SK-N-SH (cell line): ENCODE measurements at regions not wholly inside any gene's neighbourhood (a gene's known extent, or its start where the extent isn't known, plus 50 kb on each side); places are given as distances from the start of the nearest gene placed in this dataset.

Source experiments
- CTCF ChIA-PET: fragments of 300-600, 350-600 bp; formaldehyde crosslinking; extraction: SDS; loops from one replicate; lab custom pipeline; 2021; lab: Yijun Ruan, JAX
- POLR2A ChIA-PET: fragments of 350-600 bp; sonication (Branson Sonifier 250); formaldehyde crosslinking; extraction: SDS; loops from one replicate; lab custom pipeline; 2020; ENCODE audit warnings: antibody characterized with exemption, inconsistent platforms; lab: Yijun Ruan, JAX
- DNase-seq: peaks from one replicate; pipeline ENCODE4 v3.0.0; 2012
- H2AFZ ChIP-seq: fragments of 200-600 bp; sonication (generic); 2 replicates; pipeline ENCODE4 v1.8.1; 2016; ENCODE audit warnings: antibody characterized with exemption, mild to moderate bottlenecking, low read depth
- H3F3A ChIP-seq: fragments of 200-600 bp; sonication (generic); replicated peaks from 2 replicates; pipeline ENCODE3; 2016; ENCODE audit warnings: antibody characterized with exemption, mild to moderate bottlenecking; ENCODE audit not compliant: insufficient read depth
- H3K27ac ChIP-seq, 2 experiments: fragments of 200-500 bp in 1 of 2; fragments of 200-600 bp in 1 of 2; sonication (Bioruptor generic) in 1 of 2; sonication (generic), shearing (Covaris generic) in 1 of 2; 2 replicates each; pipeline versions ENCODE4 v1.5.1 to v1.6.1; 2014 to 2016; ENCODE audit warnings: low read depth in 2 of 2, inconsistent platforms in 1 of 2, low read length in 1 of 2, mild to moderate bottlenecking in 1 of 2, mixed read lengths in 1 of 2
- H3K27me3 ChIP-seq: fragments of 200-600 bp; sonication (generic), shearing (Covaris generic); 2 replicates; pipeline ENCODE4 v1.6.1; 2016; ENCODE audit warnings: mixed run types; ENCODE audit not compliant: insufficient read depth
- H3K36me3 ChIP-seq, 2 experiments: fragments of 200-500 bp in 1 of 2; fragments of 200-600 bp in 1 of 2; sonication (Bioruptor generic) in 1 of 2; sonication (generic) in 1 of 2; replicated peaks in 1 of 2; 2 replicates each; pipeline versions ENCODE3 to v1.5.1; 2014 to 2016; ENCODE audit warnings: low read length in 1 of 2, mild to moderate bottlenecking in 1 of 2; ENCODE audit not compliant: insufficient read depth in 2 of 2, control insufficient read depth in 1 of 2
- H3K4me1 ChIP-seq, 2 experiments: fragments of 200-500 bp in 1 of 2; fragments of 200-600 bp in 1 of 2; sonication (Bioruptor generic) in 1 of 2; sonication (generic), shearing (Covaris generic) in 1 of 2; 2 replicates each; pipeline versions ENCODE4 v1.5.1 to v1.6.1; 2014 to 2016; ENCODE audit warnings: low read depth in 1 of 2, low read length in 1 of 2, mixed run types in 1 of 2; ENCODE audit not compliant: insufficient read depth in 2 of 2, control insufficient read depth in 1 of 2
- H3K4me2 ChIP-seq: fragments of 200-600 bp; sonication (generic), shearing (Covaris generic); 2 replicates; pipeline ENCODE4 v1.6.1; 2017; ENCODE audit warnings: mixed run types
- H3K4me3 ChIP-seq, 2 experiments: fragments of 200-500 bp in 1 of 2; fragments of 200-600 bp in 1 of 2; sonication (Bioruptor generic) in 1 of 2; sonication (generic), shearing (Covaris generic) in 1 of 2; 2 replicates each; pipeline versions ENCODE4 v1.5.1 to v1.8.1; 2014 to 2016; ENCODE audit warnings: low read depth in 2 of 2, inconsistent platforms in 1 of 2, low read length in 1 of 2, mild to moderate bottlenecking in 1 of 2, mixed read lengths in 1 of 2, moderate library complexity in 1 of 2
- H3K79me2 ChIP-seq: fragments of 200-600 bp; sonication (generic); 2 replicates; pipeline ENCODE4 v1.8.1; 2017; ENCODE audit warnings: mild to moderate bottlenecking; ENCODE audit not compliant: insufficient read depth
- H3K9ac ChIP-seq: fragments of 200-600 bp; sonication (generic); 2 replicates; pipeline ENCODE4 v1.6.1; 2017; ENCODE audit warnings: mixed run types
- H3K9me2 ChIP-seq: fragments of 200-600 bp; sonication (generic); 2 replicates; pipeline ENCODE4 v1.6.1; 2017; ENCODE audit warnings: mixed run types
- H3K9me3 ChIP-seq: fragments of 200-600 bp; sonication (generic); 2 replicates; pipeline ENCODE4 v1.6.1; 2017; ENCODE audit warnings: mixed run types, mild to moderate bottlenecking, moderate library complexity
- H4K20me1 ChIP-seq: fragments of 200-600 bp; sonication (generic); 2 replicates; pipeline ENCODE4 v1.6.1; 2017; ENCODE audit warnings: mild to moderate bottlenecking, mixed run types; ENCODE audit not compliant: insufficient read depth
- ELF1 ChIP-seq: IDR thresholded peaks from 2 replicates; pipeline ENCODE4 v1.4.0; 2012
- EP300 ChIP-seq, 2 experiments: IDR thresholded peaks; 2 replicates each; pipeline versions ENCODE4 v1.4.0 to v1.6.1; 2012; ENCODE audit warnings: borderline replicate concordance in 1 of 2, low read depth in 1 of 2, low read length in 1 of 2
- EZH2phosphoT487 ChIP-seq: fragments of 200-600 bp; sonication (generic); IDR thresholded peaks from 2 replicates; pipeline ENCODE4 v1.6.1; 2017; ENCODE audit warnings: low read depth, mixed run types, mild to moderate bottlenecking, antibody characterized with exemption, moderate library complexity, borderline replicate concordance
- GATA2 ChIP-seq: sonication (generic); formaldehyde crosslinking; IDR thresholded peaks from 2 replicates; pipeline ENCODE4 v1.5.0; 2020; ENCODE audit warnings: mild to moderate bottlenecking, missing genetic modification reagents
- MXI1 ChIP-seq: IDR thresholded peaks from 2 replicates; pipeline ENCODE4 v1.6.1; 2012; ENCODE audit warnings: mild to moderate bottlenecking, low read depth, low read length, improper control_type of control experiment
- NFIC ChIP-seq: IDR thresholded peaks from 2 replicates; pipeline ENCODE4 v1.4.0; 2012; ENCODE audit warnings: borderline replicate concordance
- NRF1 ChIP-seq: IDR thresholded peaks from 2 replicates; pipeline ENCODE4 v1.6.1; 2012; ENCODE audit warnings: low read depth, mild to moderate bottlenecking, low read length
- RAD21 ChIP-seq: IDR thresholded peaks from 2 replicates; pipeline ENCODE4 v1.6.1; 2012; ENCODE audit warnings: mild to moderate bottlenecking, low read length
- REST ChIP-seq: IDR thresholded peaks from 2 replicates; pipeline ENCODE4 v1.6.1; 2012; ENCODE audit warnings: mild to moderate bottlenecking, low read depth, low read length, moderate library complexity
- RFX5 ChIP-seq: IDR thresholded peaks from 2 replicates; pipeline ENCODE4 v1.6.1; 2012; ENCODE audit warnings: mild to moderate bottlenecking, improper control_type of control experiment, low read length
- RXRA ChIP-seq: IDR thresholded peaks from 2 replicates; pipeline ENCODE4 v1.4.0; 2012; ENCODE audit warnings: low read depth, mild to moderate bottlenecking, borderline replicate concordance
- SMC3 ChIP-seq: IDR thresholded peaks from 2 replicates; pipeline ENCODE4 v1.6.1; 2012; ENCODE audit warnings: low read depth, low read length, improper control_type of control experiment
- TAF1 ChIP-seq: IDR thresholded peaks from 2 replicates; pipeline ENCODE4 v1.6.1; 2012; ENCODE audit warnings: low read depth, mild to moderate bottlenecking, low read length, moderate library complexity, borderline replicate concordance
- TEAD4 ChIP-seq: IDR thresholded peaks from 2 replicates; pipeline ENCODE4 v1.4.0; 2012; ENCODE audit warnings: mild to moderate bottlenecking, borderline replicate concordance; ENCODE audit not compliant: insufficient read depth
- WGBS: methylation state at CpG from one replicate; pipeline ENCODE4 v1.1.6; 2017; ENCODE audit warnings: low lambda C conversion rate; 5-methylcytosine and 5-hydroxymethylcytosine counted together
- TF ChIP-seq, protein P1 (sequence below): IDR thresholded peaks from 2 replicates; pipeline ENCODE4 v1.4.0; 2012; ENCODE audit warnings: low read depth, borderline replicate concordance
- TF ChIP-seq, protein P2 (sequence below): IDR thresholded peaks from 2 replicates; pipeline ENCODE4 v1.4.0; 2012; ENCODE audit warnings: low read depth, borderline replicate concordance

DNA sequence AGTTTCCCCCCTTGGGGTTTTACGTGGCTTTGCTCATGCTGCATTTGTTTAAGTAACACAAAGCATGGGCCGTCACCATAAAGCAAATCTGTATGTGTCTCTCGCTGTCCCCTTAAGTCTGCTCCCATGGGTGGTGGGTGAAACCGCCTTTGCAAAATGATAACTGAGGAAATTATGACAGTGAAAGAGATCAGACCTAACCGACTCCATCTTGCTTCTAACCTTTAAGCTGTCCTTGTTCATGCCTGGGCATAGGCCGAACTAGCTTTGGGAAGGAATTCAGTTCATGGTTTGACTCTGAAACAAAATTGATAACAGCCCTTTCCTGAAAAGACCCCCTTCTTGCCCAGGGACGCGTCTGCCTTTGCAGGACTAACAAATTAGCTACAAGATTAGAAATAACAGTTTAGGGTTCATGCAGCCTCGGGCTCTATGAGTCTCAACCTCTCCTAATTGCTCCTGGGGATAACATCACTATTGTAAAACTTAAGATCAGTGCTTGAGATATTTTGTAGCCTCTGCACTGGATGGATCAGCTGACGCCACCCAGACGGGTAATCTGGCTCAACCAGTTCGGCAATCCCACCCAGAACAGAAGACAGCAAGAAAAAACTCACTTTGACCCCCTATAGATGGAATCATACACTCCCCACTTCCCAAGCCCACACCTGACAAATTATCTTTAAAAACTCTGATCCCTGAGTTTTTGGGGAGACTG lies 623.7 kb downstream of the TYW1 start:
- CTCF ChIA-PET = interaction anchor here (1.0 to 4.9 kb wide), 6 partner anchors 23 to 249 kb away, joined by 3 to 33 read pairs (median 6); no protein-coding TSS in a partner anchor

DNA sequence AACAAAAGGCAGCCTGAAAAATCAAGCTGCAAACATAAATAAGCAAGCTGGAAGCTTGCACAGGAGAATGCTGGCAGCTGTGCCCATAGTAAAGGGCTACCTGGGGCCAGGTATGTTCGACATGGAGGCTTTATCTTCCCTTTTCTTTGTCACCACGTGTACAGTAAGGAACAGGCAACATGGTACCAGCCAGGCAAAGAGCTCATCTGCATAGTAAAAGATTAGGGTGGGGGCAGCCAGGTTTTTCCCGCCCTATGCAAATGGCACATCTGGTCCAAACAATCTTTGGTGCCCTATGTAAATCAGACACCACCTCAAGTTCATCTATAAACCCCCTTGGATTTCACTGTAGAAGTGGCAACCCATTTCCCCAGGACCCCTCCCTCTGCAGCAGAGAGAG lies 625.1 kb downstream of the TYW1 start:
- no peak overlapping the region for H3K4me2 ChIP-seq
- H3K36me3 ChIP-seq = no peaks in the 10 kb centered on the region
- H4K20me1 ChIP-seq = no peaks in the 10 kb centered on the region
- POLR2A ChIA-PET = interaction anchor here (0.6 kb wide), 3 partner anchors 137 to 1874 kb away, joined by 3 read pairs; no protein-coding TSS in a partner anchor
- H3K4me3 ChIP-seq = no peak overlapping the region
- H3F3A ChIP-seq = no peaks in the 10 kb centered on the region
- H3K9me2 ChIP-seq = no peaks in the 10 kb centered on the region
- no peaks in the 10 kb centered on the region for H3K79me2 ChIP-seq
- H3K4me1 ChIP-seq = peaks cover 0 to 26% of the 10 kb centered on the region in 2 experiments; a peak in 2 of 4 replicates
- 6% methylated on average over 3 of the region's 3 CpGs for WGBS
- no peaks in the 10 kb centered on the region; the same call in 1 of the 2 replicates for H3K27me3 ChIP-seq
- H2AFZ ChIP-seq = no peak overlapping the region
- H3K9me3 ChIP-seq = no peaks in the 10 kb centered on the region
- no peak for DNase-seq
- peak overlapping the region in 1 of 2 experiments; percentile 4; a peak in 1 of 4 replicates for H3K27ac ChIP-seq
- no peak overlapping the region for H3K9ac ChIP-seq
- CTCF ChIA-PET = interaction anchor here (1.0 to 4.9 kb wide), 5 partner anchors 10 to 250 kb away, joined by 4 to 33 read pairs (median 10); no protein-coding TSS in a partner anchor
- TF ChIP-seq EZH2phosphoT487 (no peak), EP300 (IDR thresholded peaks at IDR 0.05; ENCODE audit: borderline replicate concordance in 1 of 2, low read depth in 1 of 2, low read length in 1 of 2) (no peak), RXRA (no peak), RFX5 (no peak), TEAD4 (no peak), GATA2 (CRISPR knock-in tag) (no peak), NRF1 (no peak), NFIC (no peak), SMC3 (no peak), ELF1 (no peak)
- TF ChIP-seq, protein P1, sequence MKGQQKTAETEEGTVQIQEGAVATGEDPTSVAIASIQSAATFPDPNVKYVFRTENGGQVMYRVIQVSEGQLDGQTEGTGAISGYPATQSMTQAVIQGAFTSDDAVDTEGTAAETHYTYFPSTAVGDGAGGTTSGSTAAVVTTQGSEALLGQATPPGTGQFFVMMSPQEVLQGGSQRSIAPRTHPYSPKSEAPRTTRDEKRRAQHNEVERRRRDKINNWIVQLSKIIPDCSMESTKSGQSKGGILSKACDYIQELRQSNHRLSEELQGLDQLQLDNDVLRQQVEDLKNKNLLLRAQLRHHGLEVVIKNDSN = no peak
- TF ChIP-seq, protein P2, sequence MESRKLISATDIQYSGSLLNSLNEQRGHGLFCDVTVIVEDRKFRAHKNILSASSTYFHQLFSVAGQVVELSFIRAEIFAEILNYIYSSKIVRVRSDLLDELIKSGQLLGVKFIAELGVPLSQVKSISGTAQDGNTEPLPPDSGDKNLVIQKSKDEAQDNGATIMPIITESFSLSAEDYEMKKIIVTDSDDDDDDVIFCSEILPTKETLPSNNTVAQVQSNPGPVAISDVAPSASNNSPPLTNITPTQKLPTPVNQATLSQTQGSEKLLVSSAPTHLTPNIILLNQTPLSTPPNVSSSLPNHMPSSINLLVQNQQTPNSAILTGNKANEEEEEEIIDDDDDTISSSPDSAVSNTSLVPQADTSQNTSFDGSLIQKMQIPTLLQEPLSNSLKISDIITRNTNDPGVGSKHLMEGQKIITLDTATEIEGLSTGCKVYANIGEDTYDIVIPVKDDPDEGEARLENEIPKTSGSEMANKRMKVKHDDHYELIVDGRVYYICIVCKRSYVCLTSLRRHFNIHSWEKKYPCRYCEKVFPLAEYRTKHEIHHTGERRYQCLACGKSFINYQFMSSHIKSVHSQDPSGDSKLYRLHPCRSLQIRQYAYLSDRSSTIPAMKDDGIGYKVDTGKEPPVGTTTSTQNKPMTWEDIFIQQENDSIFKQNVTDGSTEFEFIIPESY = no peak

More for the DNA sequence above, 623.7 kb downstream of the TYW1 start:
- Histone ChIP-seq H3K79me2 (no peaks in the 10 kb centered on the region), H3F3A (no peaks in the 10 kb centered on the region), H3K36me3 (no peaks in the 10 kb centered on the region), H3K4me1 (peaks cover 0 to 24% of the 10 kb centered on the region in 2 experiments; a peak in 2 of 4 replicates), H3K9ac (no peak overlapping the region), H3K4me3 (no peak overlapping the region), H3K27me3 (no peaks in the 10 kb centered on the region; the same call in 1 of the 2 replicates)
- TF ChIP-seq RAD21 = no peak
- TF ChIP-seq EP300 (IDR thresholded peaks at IDR 0.05; ENCODE audit: borderline replicate concordance in 1 of 2, low read depth in 1 of 2, low read length in 1 of 2) = peak in 1 of 2 experiments; percentile 62; a peak in 2 of 4 replicates
- no peak for TF ChIP-seq REST
- peak; percentile 76 for TF ChIP-seq GATA2 (CRISPR knock-in tag)
- TF ChIP-seq MXI1 = no peak
- TF ChIP-seq TAF1 = no peak
- TF ChIP-seq NFIC = no peak
- TF ChIP-seq, all 33 proteins: peak for 2
- 32% methylated on average over 12 of the region's 12 CpGs for WGBS
- Histone ChIP-seq H3K9me2 (no peaks in the 10 kb centered on the region), H3K4me2 (no peak overlapping the region), H2AFZ (no peak overlapping the region), H3K27ac (peak overlapping the region in 1 of 2 experiments; percentile 4; a peak in 1 of 4 replicates), H4K20me1 (no peaks in the 10 kb centered on the region), H3K9me3 (no peaks in the 10 kb centered on the region)
- POLR2A ChIA-PET = no interaction called here
- DNase-seq = no peak
